ENCODE measurements at regions not wholly inside any gene's neighbourhood (a gene's known extent, or its start where the extent isn't known, plus 50 kb on each side); places are given as distances from the start of the nearest gene placed in this dataset.

DNA sequence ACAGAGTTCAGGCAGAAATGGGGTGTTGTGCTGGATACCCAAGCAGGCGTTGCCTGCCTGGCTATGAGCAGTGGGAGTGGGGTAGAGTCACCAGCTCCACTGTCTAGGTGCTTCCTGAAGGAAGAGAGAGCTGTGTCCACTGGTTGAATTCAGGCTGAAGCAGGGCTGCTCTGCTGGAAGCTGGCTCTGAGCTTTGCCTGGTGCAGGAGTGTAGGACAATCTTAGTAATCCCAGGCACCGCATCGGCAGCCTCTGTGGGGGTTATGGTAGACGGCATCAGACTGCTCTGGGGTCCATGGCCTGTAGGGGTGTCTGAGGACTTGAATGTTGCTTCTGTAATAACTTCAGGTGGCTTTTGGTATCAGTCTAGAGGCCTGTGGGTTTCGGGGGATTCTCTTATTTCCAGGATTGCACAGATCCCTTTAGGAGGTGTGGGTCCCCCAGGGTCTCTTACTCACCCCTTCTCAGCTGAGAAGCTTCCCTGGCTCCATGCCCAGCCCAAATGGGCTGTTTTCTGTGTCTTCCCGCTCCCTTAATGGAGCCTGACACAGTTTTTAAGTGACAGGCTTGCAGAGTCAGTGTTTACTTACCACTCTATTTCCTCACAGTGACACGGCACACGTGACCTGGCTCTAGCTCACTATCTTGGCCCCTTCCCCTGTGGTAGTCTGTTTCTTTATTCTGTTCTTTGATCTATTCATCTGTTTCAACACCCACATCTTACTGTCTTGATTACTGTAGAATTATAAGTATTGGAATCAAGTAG lies 644.3 kb downstream of the CBLN2 start:
- TF ChIP-seq, protein P1, sequence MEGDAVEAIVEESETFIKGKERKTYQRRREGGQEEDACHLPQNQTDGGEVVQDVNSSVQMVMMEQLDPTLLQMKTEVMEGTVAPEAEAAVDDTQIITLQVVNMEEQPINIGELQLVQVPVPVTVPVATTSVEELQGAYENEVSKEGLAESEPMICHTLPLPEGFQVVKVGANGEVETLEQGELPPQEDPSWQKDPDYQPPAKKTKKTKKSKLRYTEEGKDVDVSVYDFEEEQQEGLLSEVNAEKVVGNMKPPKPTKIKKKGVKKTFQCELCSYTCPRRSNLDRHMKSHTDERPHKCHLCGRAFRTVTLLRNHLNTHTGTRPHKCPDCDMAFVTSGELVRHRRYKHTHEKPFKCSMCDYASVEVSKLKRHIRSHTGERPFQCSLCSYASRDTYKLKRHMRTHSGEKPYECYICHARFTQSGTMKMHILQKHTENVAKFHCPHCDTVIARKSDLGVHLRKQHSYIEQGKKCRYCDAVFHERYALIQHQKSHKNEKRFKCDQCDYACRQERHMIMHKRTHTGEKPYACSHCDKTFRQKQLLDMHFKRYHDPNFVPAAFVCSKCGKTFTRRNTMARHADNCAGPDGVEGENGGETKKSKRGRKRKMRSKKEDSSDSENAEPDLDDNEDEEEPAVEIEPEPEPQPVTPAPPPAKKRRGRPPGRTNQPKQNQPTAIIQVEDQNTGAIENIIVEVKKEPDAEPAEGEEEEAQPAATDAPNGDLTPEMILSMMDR (IDR thresholded peaks at IDR 0.05; ENCODE audit: borderline replicate concordance, extremely low read depth, low read length, poor library complexity, severe bottlenecking), result no peak
- no peak for TF ChIP-seq EZH2 (IDR thresholded peaks at IDR 0.05; ENCODE audit: borderline replicate concordance, low read depth, low read length, severe bottlenecking)
